ENCODE measurements at regions not wholly inside any gene's neighbourhood (a gene's known extent, or its start where the extent isn't known, plus 50 kb on each side); places are given as distances from the start of the nearest gene placed in this dataset.
"Not testable (repeated sequence)": the region's sequence is repeated elsewhere in the genome, so short reads cannot be mapped to it uniquely, and the experiment has no call there.

GRCh38 chr5:99586878-99587277 is 658.1 kb upstream of the CHD1 start:
- Histone ChIP-seq H3K9me3 (ENCODE audit: control insufficient read depth, low read depth, low read length) (no peaks in the 10 kb centered on the region), H3K27ac (ENCODE audit: insufficient read length, low read depth, low read length) (no peak overlapping the region), H3K4me1 (ENCODE audit: insufficient read depth, low read length) (no peaks in the 10 kb centered on the region), H3K23me2 (ENCODE audit: insufficient read length, low read depth, low read length, poor library complexity, severe bottlenecking) (no peaks in the 10 kb centered on the region), H3K79me2 (ENCODE audit: insufficient read depth, low read length) (no peaks in the 10 kb centered on the region), H3K27me3 (ENCODE audit: insufficient read depth, low read length) (no peaks in the 10 kb centered on the region), H2AK5ac (ENCODE audit: insufficient read length, low read length) (no peak overlapping the region), H2BK15ac (ENCODE audit: low read depth, low read length) (no peak overlapping the region), H2AFZ (ENCODE audit: low read length) (no peak overlapping the region), H2BK12ac (ENCODE audit: insufficient read length, low read depth, low read length) (no peak overlapping the region), H3K18ac (ENCODE audit: insufficient read length, low read depth, low read length) (no peak overlapping the region), H2BK120ac (ENCODE audit: low read depth, low read length, poor library complexity, severe bottlenecking) (no peak overlapping the region), H3K14ac (ENCODE audit: insufficient read depth, low read length) (no peak overlapping the region), H4K5ac (ENCODE audit: insufficient read length, low read depth, low read length) (no peak overlapping the region), H3K9ac (ENCODE audit: extremely low read depth, insufficient read length, low read length) (no peak overlapping the region), H2BK5ac (ENCODE audit: insufficient read length, low read length) (no peak overlapping the region), H4K8ac (replicated peaks; ENCODE audit: insufficient read length, low read depth, low read length) (no peak overlapping the region), H3K56ac (ENCODE audit: insufficient read length, low read depth, low read length) (no peak overlapping the region), H4K91ac (ENCODE audit: insufficient read length, low read depth, low read length) (no peak overlapping the region), H3T11ph (ENCODE audit: low read length) (no peak overlapping the region), H3K79me1 (ENCODE audit: insufficient read depth, low read depth, low read length, poor library complexity, severe bottlenecking) (no peaks in the 10 kb centered on the region), H3K23ac (ENCODE audit: insufficient read length, low read depth, low read length) (no peak overlapping the region), H3K4ac (ENCODE audit: low read depth, low read length) (no peak overlapping the region), H2BK20ac (ENCODE audit: low read depth, low read length, poor library complexity, severe bottlenecking) (no peak overlapping the region), H4K20me1 (ENCODE audit: control insufficient read depth, insufficient read depth, insufficient read length) (no peaks in the 10 kb centered on the region), H3K4me2 (ENCODE audit: insufficient read depth, insufficient read length, low read length) (no peak overlapping the region)
- peaks cover 5 to 9% of the 10 kb centered on the region in 2 experiments for H3K4me1 Mint-ChIP-seq
- H3K4me3 Mint-ChIP-seq = no peak overlapping the region
- TF ChIP-seq CTCF (conservative IDR thresholded peaks at IDR 0.05) = no peak
- H3K9me3 Mint-ChIP-seq = no peaks in the 10 kb centered on the region
- no peak for DNase-seq
- H3K27me3 Mint-ChIP-seq (ENCODE audit: low read depth) = no peaks in the 10 kb centered on the region
- H3K27ac Mint-ChIP-seq = no peak overlapping the region; a peak in 1 of 7 replicates
- H3K36me3 Mint-ChIP-seq (ENCODE audit: insufficient read depth in 1 of 3, low read depth in 3 of 3) = no peaks in the 10 kb centered on the region

DNA sequence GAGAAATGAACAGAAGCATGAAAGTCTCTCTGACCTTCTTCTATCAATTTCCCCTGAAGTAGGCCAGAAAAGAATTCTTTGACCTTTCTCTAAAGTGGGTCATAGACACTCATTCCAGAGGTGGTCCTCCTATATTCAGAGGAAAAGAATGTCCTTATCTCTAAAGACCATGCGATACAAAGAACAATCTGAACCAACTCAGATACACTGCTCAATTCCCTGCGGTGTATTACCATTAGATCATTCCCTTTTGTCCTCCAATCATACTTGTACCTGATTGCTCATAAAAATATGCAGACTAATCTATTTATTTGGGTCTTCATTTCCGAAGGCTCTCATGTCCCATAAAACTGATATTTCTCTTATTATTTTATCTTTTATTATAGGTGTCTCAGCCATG is 652.4 kb upstream of the CHD1 start:
- H3K23me2 ChIP-seq (ENCODE audit: insufficient read length, low read depth, low read length, poor library complexity, severe bottlenecking); H3K27ac ChIP-seq (ENCODE audit: insufficient read length, low read depth, low read length); H3K27me3 ChIP-seq (ENCODE audit: insufficient read depth, low read length); H3T11ph ChIP-seq (ENCODE audit: low read length); H3K79me1 ChIP-seq (ENCODE audit: insufficient read depth, low read depth, low read length, poor library complexity, severe bottlenecking); DNase-seq; H3K9me3 Mint-ChIP-seq; H3K4ac ChIP-seq (ENCODE audit: low read depth, low read length); H2BK120ac ChIP-seq (ENCODE audit: low read depth, low read length, poor library complexity, severe bottlenecking); H3K79me2 ChIP-seq (ENCODE audit: insufficient read depth, low read length); H3K14ac ChIP-seq (ENCODE audit: insufficient read depth, low read length); H2AFZ ChIP-seq (ENCODE audit: low read length); H2AK5ac ChIP-seq (ENCODE audit: insufficient read length, low read length); H3K9me3 ChIP-seq (ENCODE audit: control insufficient read depth, low read depth, low read length); H3K4me1 Mint-ChIP-seq; H3K56ac ChIP-seq (ENCODE audit: insufficient read length, low read depth, low read length); H4K8ac ChIP-seq (replicated peaks; ENCODE audit: insufficient read length, low read depth, low read length); H4K20me1 ChIP-seq (ENCODE audit: control insufficient read depth, insufficient read depth, insufficient read length); H3K9ac ChIP-seq (ENCODE audit: extremely low read depth, insufficient read length, low read length); H3K27ac Mint-ChIP-seq; H3K4me3 Mint-ChIP-seq; H4K91ac ChIP-seq (ENCODE audit: insufficient read length, low read depth, low read length); H2BK20ac ChIP-seq (ENCODE audit: low read depth, low read length, poor library complexity, severe bottlenecking); H3K23ac ChIP-seq (ENCODE audit: insufficient read length, low read depth, low read length); H3K18ac ChIP-seq (ENCODE audit: insufficient read length, low read depth, low read length); H2BK15ac ChIP-seq (ENCODE audit: low read depth, low read length); H4K5ac ChIP-seq (ENCODE audit: insufficient read length, low read depth, low read length); H3K4me1 ChIP-seq (ENCODE audit: insufficient read depth, low read length); H2BK12ac ChIP-seq (ENCODE audit: insufficient read length, low read depth, low read length); H3K4me2 ChIP-seq (ENCODE audit: insufficient read depth, insufficient read length, low read length); H3K36me3 Mint-ChIP-seq (ENCODE audit: insufficient read depth in 1 of 3, low read depth in 3 of 3); H3K27me3 Mint-ChIP-seq (ENCODE audit: low read depth); H2BK5ac ChIP-seq (ENCODE audit: insufficient read length, low read length): not testable (repeated sequence)
- no CpG with 5 or more reads among the region's 3 CpGs for WGBS (ENCODE audit: extremely low coverage, insufficient read length, low lambda C conversion rate)
